HFF-Myc (cell line): ENCODE measurements at regions not wholly inside any gene's neighbourhood (a gene's known extent, or its start where the extent isn't known, plus 50 kb on each side); places are given as distances from the start of the nearest gene placed in this dataset.

Experiments
- DNase-seq: peaks from one replicate; pipeline ENCODE4 v3.0.0-alpha.2; 2011; ENCODE audit warnings: low read depth; ENCODE audit errors: extremely low read depth
- H3K4me3 ChIP-seq: replicated peaks from 2 replicates; pipeline ENCODE4 v1.5.1; 2011; ENCODE audit warnings: low read depth, mild to moderate bottlenecking, control low read depth, low read length
- CTCF ChIP-seq: IDR thresholded peaks from 2 replicates; pipeline ENCODE4 v1.5.1; 2012; ENCODE audit warnings: mild to moderate bottlenecking, low read depth, low read length, control low read depth; ENCODE audit errors: missing control alignments

- TF ChIP-seq CTCF: no peak
- no peak overlapping the region for H3K4me3 ChIP-seq
- DNase-seq: no peak
Measured at GRCh38 chr1:234745844-234746797, 136.1 kb upstream of the IRF2BP2 start.

DNA sequence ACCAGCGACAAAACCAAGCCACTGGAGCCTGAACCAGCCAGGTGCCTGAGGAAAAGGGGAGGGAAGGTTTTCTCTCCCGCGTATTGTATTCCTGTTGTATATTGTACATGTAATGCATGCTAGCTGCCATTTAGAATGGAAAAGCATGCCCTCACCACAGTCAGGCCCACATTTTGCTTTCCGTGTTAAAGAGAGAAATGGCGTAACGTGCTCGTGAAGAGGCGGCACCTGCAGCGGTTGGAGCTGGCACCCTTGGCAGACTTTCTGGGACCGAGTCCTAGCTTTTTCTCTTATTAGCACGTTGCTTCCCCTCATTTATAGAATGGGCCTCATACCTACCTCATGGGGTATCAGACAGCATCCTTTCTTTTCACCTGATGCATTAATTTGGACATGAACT lies 135.3 kb upstream of the IRF2BP2 start:
- H3K4me3 ChIP-seq: no peak overlapping the region
- no peak for TF ChIP-seq CTCF
- no peak for DNase-seq

- no peak for DNase-seq
- no peak overlapping the region for H3K4me3 ChIP-seq
- no peak for TF ChIP-seq CTCF
Measured at GRCh38 chr1:234743791-234744611, 134.0 kb upstream of the IRF2BP2 start.

DNA sequence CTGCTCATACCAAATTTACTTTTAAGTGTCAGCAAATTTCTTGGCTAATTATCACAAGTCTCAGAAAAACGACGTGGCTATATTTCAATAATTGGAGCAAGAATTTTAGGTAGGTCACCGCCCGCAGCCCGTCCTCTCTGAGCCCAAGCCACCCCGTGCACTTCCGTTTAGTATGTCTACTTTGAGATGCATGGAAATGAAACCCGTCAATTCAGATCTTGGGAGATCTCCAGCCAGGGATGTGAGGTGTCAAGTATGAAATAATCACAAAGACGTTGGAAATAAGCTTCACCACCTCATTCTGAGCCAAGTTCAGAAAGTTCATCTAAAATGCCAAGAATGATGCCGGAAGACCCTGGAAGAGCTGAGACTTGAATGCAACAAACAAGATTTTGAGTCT lies 132.6 kb upstream of the IRF2BP2 start:
- DNase-seq: no peak
- H3K4me3 ChIP-seq: no peak overlapping the region
- TF ChIP-seq CTCF: no peak

- TF ChIP-seq CTCF: no peak
- no peak overlapping the region for H3K4me3 ChIP-seq
- no peak for DNase-seq
Measured at GRCh38 chr1:234737967-234738314, 128.0 kb upstream of the IRF2BP2 start.

DNA sequence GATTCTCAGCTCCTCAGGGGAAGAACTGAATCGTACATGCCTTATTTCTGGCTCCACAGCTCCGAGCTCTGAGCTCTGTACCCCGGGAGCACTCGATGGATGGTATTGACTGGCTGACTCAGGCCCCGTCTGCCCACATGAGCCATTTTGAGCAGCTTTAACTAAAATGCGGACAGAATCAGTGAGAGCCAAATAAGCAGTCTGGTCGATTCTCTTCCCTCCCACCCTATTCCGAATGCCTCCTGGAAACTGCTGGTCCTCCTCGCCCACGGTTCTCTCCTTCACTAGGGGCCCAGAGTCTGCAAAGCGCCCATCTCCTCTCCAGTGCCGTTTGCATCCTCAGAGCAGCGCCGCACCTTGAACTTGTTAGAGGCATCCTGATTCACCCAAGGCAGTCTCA lies 125.9 kb upstream of the IRF2BP2 start:
- H3K4me3 ChIP-seq: no peak overlapping the region
- TF ChIP-seq CTCF: no peak
- no peak for DNase-seq
